ENCODE measurements at regions not wholly inside any gene's neighbourhood (a gene's known extent, or its start where the extent isn't known, plus 50 kb on each side); places are given as distances from the start of the nearest gene placed in this dataset.
"Not testable (repeated sequence)": the region's sequence is repeated elsewhere in the genome, so short reads cannot be mapped to it uniquely, and the experiment has no call there.

- DNase-seq (ENCODE audit: extremely low spot score, unreplicated experiment), result no peak
- peaks cover 6% of the 10 kb centered on the region for H3K9me3 Mint-ChIP-seq (ENCODE audit: unreplicated experiment)
- no peaks in the 10 kb centered on the region for H3K4me1 Mint-ChIP-seq (ENCODE audit: unreplicated experiment)
- no peak overlapping the region for H3K27ac Mint-ChIP-seq (ENCODE audit: unreplicated experiment)
- H3K36me3 Mint-ChIP-seq (ENCODE audit: unreplicated experiment), result no peaks in the 10 kb centered on the region
- H3K4me3 Mint-ChIP-seq (ENCODE audit: unreplicated experiment), result no peak overlapping the region
- H3K27me3 Mint-ChIP-seq (ENCODE audit: unreplicated experiment), result no peaks in the 10 kb centered on the region
- no peak for TF ChIP-seq CTCF (IDR thresholded peaks at IDR 0.05)
Observed at GRCh38 chrX:733961-734360, 103.4 kb downstream of the SHOX start.

- Mint-ChIP-seq H3K36me3 (ENCODE audit: unreplicated experiment) (no peaks in the 10 kb centered on the region), H3K4me3 (ENCODE audit: unreplicated experiment) (no peak overlapping the region), H3K27ac (ENCODE audit: unreplicated experiment) (no peak overlapping the region), H3K4me1 (ENCODE audit: unreplicated experiment) (no peaks in the 10 kb centered on the region), H3K27me3 (ENCODE audit: unreplicated experiment) (no peaks in the 10 kb centered on the region), H3K9me3 (ENCODE audit: unreplicated experiment) (peaks cover 6% of the 10 kb centered on the region)
- peak; percentile 75 for DNase-seq (ENCODE audit: extremely low spot score, unreplicated experiment)
- no peak for TF ChIP-seq CTCF (IDR thresholded peaks at IDR 0.05)
Observed at GRCh38 chrX:729583-730409, 99.2 kb downstream of the SHOX start.

- H3K27ac Mint-ChIP-seq (ENCODE audit: unreplicated experiment); H3K4me1 Mint-ChIP-seq (ENCODE audit: unreplicated experiment); H3K27me3 Mint-ChIP-seq (ENCODE audit: unreplicated experiment); DNase-seq (ENCODE audit: extremely low spot score, unreplicated experiment); H3K4me3 Mint-ChIP-seq (ENCODE audit: unreplicated experiment); H3K9me3 Mint-ChIP-seq (ENCODE audit: unreplicated experiment); H3K36me3 Mint-ChIP-seq (ENCODE audit: unreplicated experiment): not testable (repeated sequence)
Observed at GRCh38 chrX:729101-729500, 98.5 kb downstream of the SHOX start.

GRCh38 chrX:728639-729038 lies 98.0 kb downstream of the SHOX start:
- not testable (repeated sequence) for H3K27ac Mint-ChIP-seq (ENCODE audit: unreplicated experiment); H3K27me3 Mint-ChIP-seq (ENCODE audit: unreplicated experiment); H3K4me1 Mint-ChIP-seq (ENCODE audit: unreplicated experiment); H3K4me3 Mint-ChIP-seq (ENCODE audit: unreplicated experiment); H3K36me3 Mint-ChIP-seq (ENCODE audit: unreplicated experiment); DNase-seq (ENCODE audit: extremely low spot score, unreplicated experiment)
- peaks cover 14% of the 10 kb centered on the region for H3K9me3 Mint-ChIP-seq (ENCODE audit: unreplicated experiment)

- no peak overlapping the region for H3K4me3 Mint-ChIP-seq (ENCODE audit: unreplicated experiment)
- H3K36me3 Mint-ChIP-seq (ENCODE audit: unreplicated experiment), result no peaks in the 10 kb centered on the region
- H3K9me3 Mint-ChIP-seq (ENCODE audit: unreplicated experiment), result peaks cover 12% of the 10 kb centered on the region
- peak; percentile 47 for TF ChIP-seq CTCF (IDR thresholded peaks at IDR 0.05)
- H3K27ac Mint-ChIP-seq (ENCODE audit: unreplicated experiment), result no peak overlapping the region
- peak; percentile 56 for DNase-seq (ENCODE audit: extremely low spot score, unreplicated experiment)
- no peaks in the 10 kb centered on the region for H3K4me1 Mint-ChIP-seq (ENCODE audit: unreplicated experiment)
- no peaks in the 10 kb centered on the region for H3K27me3 Mint-ChIP-seq (ENCODE audit: unreplicated experiment)
Observed at GRCh38 chrX:727738-728621, 97.4 kb downstream of the SHOX start.

- peaks cover 12% of the 10 kb centered on the region for H3K9me3 Mint-ChIP-seq (ENCODE audit: unreplicated experiment)
- no peak overlapping the region for H3K27ac Mint-ChIP-seq (ENCODE audit: unreplicated experiment)
- no peak overlapping the region for H3K4me3 Mint-ChIP-seq (ENCODE audit: unreplicated experiment)
- no peaks in the 10 kb centered on the region for H3K4me1 Mint-ChIP-seq (ENCODE audit: unreplicated experiment)
- no peaks in the 10 kb centered on the region for H3K36me3 Mint-ChIP-seq (ENCODE audit: unreplicated experiment)
- no peaks in the 10 kb centered on the region for H3K27me3 Mint-ChIP-seq (ENCODE audit: unreplicated experiment)
- TF ChIP-seq CTCF (IDR thresholded peaks at IDR 0.05), result no peak
- no peak for DNase-seq (ENCODE audit: extremely low spot score, unreplicated experiment)
Observed at GRCh38 chrX:725971-726370, 95.4 kb downstream of the SHOX start.

All from osteocyte (in vitro differentiated cells).